GM21619 (cell line): ENCODE measurements at regions not wholly inside any gene's neighbourhood (a gene's known extent, or its start where the extent isn't known, plus 50 kb on each side); places are given as distances from the start of the nearest gene placed in this dataset.

Source experiments
- ATAC-seq: cut with Tn5 transposase; IDR thresholded peaks from one replicate; pipeline ENCODE4 v1.9.1; 2021; ENCODE audit not compliant: unreplicated experiment

DNA sequence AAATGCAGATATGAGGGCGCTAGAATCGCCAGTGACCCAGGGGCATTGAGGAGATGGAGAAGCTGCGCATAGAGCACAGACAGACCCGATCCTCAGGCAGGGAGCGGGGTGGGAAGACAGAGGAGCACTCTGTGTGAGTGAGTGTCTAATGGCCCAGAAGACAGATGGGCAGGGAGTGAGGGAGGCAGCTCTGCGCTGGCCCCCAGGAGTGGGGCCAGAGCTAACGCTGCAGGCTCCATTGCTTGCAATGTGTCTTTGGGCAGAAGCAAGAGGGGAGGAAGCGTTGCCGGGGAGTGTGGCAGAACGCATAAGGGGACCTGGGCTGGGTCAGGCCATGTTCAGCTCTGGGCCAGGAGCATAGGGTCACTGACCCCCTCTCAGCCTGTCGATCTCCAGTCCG, 207.0 kb downstream of the TBXT start:
- no peak for ATAC-seq

DNA sequence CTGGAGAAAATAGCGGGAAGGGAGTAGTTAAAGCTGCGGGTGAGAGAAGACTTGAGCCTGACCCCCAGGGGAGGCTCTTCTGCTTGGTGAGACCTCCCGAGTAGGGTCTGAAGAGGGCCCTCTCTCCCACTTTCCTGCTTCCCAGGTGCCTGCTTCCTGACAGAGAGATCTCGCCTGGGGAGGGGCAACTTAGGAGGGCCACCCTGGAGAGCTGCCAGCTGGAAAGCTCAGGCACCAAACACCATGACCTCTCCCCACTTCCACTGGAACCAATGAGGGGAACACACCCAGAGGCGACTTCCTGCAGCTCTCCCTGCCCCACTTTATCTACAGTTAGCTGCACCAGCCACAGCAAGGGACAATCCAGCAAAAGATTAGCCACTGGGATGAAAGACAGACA, 208.0 kb downstream of the TBXT start:
- no peak for ATAC-seq

DNA sequence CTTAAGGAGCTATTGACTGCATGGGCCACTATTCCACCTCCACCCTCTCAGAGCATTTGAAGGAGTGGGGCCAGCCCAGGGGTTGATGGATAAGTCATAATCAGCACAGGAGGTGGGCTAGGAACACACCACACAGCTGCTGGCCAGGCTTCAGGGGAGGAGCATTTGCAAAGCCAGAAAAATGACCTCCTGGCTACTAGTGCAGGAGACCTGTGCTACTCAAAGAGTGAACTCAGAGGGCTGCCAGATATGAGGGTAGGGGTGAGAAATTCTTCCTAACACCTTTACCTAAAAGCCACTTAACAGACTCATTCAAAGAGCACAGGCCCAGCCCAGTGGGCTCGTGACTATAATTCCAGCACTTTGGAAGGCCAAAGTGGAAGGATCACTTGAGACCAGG, 210.8 kb downstream of the TBXT start:
- ATAC-seq, result no peak

DNA sequence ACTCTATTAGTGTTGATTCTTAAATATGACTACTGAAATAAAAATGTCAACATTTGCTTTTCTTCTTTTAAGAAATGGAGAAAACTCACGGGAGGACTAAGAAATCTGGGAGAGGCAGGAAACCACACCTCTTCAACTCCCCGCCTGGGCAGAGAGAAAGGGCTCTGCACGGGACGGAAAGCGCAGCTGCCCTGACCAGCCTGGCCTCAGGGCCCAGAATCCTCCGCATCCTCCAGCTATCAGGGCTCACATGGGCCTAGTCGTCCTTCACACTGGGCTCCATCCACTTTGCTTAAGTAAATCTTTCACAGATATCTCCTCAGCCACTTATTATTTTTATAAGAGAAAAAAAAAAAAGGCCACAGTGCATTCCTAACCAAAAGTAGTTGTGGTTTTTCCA, 215.1 kb downstream of the TBXT start:
- ATAC-seq, result no peak

DNA sequence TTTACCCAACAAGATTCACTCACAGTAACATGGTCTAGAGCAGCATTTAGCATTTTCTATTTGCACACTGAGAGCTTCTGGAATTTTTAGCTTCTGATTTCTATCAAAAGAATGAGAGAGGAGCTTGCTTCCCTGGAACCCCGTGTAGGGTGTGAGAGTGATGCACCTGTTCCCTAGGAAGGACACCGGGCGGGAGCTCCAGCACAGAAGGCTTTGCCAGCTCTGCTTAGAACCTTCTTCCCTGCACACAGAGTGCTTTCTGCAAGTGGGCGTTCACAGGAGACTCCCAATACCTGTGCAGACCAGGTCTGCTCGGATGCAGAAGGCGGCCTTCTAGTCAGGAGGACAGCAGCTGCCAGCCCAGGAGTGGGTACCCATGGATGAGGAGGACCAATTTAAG, 217.3 kb downstream of the TBXT start:
- no peak for ATAC-seq

DNA sequence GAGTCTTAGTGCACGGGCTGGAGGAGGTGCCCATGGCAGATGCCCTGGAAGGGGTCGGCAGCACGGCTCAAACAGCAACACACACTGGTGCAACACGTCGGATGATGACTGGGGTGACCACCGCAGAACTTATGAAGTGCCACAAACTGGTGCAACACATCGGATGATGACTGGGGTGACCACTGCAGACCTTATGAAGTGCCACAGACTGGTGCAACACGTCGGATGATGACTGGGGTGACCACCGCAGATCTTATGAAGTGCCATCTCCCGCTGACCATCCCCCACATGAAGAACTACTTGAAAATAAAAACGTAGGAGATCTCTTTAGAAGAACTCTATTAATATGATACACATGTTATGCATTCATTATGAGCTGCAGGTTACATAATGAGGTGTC, 218.3 kb downstream of the TBXT start:
- ATAC-seq, result no peak

DNA sequence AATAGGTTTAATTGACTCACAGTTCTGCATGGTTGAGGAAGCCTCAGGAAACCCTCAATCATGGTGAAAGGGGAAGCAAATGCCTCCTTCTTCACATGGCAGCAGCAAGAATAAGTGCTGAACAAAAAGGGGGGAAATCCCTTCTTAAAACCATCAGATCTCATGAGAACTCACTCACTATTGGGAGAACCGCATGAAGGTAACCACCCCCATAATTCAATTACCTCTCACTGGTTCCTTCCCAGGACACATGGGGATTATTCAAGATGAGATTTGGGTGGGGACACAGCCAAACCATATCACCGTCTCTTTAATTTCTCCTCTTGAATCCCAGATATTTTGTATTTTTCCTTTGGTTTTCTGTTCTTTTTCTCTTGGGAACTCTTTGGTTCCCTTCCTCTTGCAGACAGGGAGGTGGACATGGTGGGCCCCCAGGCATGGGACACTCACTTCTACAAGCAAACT, 223.6 kb downstream of the TBXT start:
- no peak for ATAC-seq

DNA sequence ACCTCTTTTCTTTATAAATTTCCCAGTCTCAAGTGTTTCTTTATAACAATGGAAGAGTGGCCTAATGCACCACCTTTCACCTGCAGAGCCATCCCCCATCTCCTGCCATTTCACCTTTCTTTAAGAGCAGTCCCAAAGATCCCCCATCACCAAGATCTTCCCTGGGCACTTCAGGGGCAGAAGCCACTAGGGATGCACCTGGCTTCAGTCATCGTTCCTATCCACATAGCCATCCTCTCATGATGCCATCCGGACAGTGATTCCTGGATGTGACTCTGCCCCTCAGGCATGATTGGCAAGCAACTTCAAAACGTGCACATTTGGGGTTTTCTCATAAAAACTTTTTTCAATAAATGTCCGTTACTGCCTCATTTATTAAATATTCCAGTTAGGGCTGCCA, 225.9 kb downstream of the TBXT start:
- ATAC-seq, result no peak

DNA sequence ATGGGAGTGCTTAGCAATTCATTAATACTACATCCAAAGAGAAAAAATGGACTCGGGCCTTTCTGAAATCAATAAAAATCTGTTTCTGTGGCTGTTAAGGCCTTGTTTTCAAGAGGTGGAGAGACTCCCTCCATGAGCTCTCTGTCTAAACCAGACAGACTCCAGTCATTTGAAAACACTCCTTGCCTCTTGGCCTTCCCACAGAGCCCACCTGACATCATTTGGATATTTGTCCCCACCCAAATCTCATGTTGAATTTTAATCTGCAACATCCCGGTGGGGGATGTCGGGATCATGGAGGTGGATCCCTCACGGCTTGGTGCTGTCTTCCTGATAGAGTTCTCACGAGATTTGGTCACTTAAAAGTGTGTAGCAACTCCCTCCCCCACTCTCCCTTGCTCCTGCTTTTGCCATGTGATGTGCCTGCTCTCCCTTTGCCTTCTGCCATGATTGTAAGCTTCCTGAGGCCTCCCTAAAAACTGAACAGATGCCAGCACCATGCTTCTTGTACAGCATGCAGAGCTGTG, 226.3 kb downstream of the TBXT start:
- ATAC-seq, result no peak

DNA sequence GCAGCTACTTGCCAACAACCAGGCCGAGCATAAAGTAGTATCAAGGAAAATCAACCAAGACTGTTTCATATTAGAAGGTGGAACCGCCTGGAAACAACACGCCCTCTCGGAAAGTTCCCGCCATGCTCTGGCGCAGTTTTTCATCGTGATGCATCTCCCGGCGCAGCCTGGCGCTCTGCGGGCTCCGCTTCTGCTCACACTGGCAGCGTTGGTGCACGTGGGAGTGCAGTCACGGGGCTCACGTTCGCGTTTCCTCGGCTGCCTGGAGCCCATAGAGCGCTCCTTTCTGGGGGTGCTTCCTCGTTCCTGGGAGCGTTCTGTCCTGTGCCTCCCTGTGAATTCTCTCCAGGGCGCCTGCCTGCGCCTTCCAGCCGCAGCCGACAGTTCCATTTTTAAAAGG, 227.3 kb downstream of the TBXT start:
- no peak for ATAC-seq

DNA sequence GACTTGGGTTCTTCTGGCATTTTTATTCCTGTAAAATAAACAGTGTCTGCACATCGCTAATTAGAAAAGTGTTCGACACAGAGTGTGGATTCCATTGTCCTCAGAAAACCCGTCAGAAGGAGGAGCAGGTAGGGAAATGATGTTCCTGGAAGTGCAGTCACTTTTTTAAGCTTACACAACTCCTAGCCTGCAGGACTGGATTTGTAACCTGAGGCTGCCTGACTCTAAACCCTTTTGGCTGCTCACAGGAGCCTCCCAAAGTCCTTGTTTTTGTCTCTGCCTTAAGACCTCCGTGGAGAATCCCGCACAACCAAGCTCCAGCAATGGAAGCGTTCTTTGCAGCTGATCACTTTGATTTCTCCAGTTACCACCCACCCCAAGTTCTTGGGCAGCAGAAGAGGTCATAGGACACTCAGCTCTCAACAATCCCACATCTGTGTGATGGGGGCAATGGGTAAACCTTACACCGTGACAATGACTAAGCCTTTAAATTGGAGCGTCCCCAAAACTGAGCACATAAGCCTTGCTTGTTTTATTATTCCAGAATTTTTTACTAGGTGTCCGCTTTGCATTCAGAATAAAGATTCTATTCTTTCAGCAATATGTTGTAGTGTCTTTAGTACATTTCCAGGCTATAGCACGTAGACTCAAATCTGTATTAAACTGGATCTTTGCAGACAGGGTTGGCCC, 227.9 kb downstream of the TBXT start:
- no peak for ATAC-seq

DNA sequence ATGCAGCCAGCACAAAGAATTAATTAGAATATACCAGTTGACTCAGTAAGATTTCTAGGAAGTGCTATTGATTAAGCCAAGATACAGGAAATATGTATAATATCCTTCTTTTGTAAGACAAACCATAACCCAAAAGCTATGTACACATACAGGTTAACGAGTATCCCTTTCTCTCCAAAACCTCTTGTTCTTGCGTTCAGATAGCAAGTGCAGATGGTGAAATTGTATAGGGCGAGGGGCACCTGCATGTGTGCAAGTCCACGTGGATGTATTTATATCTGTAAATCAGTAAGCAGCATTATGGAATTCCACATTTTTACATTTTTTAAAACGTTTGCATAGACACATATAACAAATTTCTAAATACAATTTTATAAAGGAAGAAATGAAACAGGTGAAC, 228.6 kb downstream of the TBXT start:
- ATAC-seq, result no peak

DNA sequence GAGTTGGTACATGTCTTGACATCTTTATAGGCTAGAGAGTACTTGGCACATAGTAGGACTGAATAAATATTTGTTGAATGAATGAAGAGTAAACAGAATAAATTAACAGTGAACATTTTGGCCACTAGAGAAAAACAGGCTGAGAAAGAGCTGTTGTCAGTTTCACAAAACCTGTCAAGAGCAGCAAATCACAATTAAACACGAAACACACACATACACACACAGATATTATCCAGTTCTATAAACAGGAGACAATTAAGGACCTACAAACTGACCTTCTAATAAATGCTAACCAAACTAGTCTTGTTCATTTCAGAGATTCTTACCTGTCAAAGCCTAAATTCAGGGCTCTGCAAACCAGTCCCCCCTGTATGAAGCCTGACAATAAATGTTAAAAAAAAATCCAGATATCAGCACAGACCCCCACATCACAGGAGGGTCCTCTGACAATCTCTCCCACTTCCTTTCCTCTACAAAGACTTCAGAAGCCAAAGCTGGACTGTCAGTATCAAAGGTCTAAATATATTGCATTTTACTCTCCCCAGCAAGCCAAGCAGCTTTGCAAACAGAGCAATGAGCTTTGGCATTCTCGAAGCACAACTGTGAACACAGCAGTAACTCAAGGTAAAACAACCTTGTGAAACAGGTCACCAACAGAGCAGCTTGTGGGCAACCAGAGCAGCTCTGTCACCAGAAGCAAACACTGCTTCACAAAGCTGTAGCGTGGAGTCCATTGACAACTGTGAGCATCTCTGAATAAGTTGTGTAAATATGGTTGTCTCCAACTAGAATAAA, 229.9 kb downstream of the TBXT start:
- ATAC-seq, result no peak

DNA sequence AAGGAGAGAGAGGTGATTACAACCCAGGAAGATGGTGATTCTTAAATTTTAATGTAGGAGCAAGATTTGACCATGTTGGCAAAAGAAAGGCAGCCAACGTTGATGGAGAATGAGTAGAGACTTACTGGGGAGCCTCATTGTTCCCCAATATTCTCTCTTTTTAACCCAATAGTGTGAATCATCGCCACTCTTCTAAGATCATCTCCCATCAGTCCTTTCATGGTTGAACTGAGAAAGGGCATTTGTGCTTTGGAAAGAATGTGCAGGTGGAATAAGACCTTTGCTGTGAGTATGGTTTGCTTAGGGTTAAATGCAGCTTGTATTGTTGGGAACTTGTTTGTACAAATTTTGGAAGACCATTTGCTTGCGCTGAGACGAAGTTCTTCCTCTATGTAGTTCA, 231.0 kb downstream of the TBXT start:
- ATAC-seq, result no peak

DNA sequence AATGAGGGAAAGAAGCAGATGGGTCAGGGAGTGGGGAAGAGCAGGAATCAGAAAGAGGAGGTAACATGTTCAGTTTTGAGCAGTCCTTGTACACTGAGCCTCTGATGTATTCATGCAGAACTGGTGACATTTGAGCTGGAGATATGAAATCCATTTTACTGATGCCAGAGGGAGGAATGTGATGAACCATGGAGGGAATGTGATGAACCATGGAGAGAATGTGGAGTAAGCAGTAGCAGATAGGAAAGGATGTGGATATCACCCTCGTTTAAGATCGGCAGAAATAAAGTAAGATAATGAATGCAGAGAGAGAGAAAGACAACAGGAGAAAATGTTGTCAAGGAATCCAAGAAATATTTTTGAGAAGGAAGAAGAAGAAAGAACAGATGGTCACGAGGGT, 231.6 kb downstream of the TBXT start:
- no peak for ATAC-seq

DNA sequence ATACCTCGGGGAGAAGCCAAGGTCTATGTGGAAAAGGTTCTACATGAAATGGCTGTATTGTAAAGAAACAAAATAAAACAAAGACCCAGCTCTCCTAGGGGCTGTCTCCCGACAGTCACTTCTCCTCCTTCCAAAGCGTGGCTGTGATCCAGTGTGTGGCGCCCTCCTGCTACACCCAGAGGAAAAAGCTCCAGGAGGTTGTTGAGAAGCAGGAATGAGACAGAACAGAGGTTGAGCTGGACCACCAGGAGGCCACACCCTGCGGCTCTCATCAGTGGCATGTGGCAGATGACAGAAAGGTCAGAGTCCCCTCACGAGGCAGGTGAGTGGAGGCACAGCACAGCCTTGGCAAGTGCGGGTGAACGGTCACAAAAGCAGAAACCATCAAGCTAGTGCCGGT, 236.0 kb downstream of the TBXT start:
- ATAC-seq, result no peak

DNA sequence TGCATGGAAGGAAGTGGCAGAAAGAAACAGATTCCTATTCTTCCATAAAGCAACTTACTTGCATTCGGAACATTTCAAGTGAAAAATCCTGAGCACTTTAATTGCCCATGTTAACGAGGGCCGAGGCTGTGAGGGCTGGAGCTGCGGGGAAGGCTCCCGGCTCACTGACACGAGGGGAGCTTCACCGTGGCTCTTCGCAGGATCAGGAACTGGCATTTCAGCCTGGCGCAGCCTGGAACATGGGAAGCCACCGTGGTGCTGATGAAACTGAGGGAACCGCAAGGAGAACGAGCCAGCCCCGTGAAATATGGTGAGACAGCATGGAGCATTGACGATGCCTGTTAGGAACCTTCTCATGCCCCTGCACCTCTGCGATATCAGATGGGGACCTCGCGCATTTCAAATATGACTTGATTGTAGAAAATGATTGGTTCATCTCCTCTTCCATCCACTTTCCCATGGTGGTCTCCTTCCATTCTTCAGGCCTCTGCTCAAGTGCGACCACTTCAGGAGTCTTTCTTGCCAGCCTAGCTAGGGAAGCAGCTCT, 236.9 kb downstream of the TBXT start:
- ATAC-seq, result no peak

DNA sequence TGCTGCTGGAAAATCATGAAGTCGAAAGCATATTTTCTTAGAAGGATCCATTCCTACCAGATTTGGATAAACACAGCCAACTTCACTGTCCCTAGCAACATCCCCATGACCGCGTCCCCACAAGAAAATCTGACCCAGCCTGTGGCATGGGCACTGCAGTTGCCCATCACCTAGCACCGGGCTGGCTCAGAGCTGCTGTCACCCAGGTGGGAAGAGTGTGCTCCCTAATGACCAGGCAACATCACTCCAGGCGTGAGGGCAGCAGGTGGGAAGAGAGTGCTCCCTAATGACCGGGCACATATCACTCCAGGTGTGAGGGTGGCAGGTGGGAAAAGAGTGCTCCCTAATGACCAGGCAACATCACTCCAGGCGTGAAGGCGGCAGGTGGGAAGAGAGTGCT, 238.0 kb downstream of the TBXT start:
- ATAC-seq, result no peak

DNA sequence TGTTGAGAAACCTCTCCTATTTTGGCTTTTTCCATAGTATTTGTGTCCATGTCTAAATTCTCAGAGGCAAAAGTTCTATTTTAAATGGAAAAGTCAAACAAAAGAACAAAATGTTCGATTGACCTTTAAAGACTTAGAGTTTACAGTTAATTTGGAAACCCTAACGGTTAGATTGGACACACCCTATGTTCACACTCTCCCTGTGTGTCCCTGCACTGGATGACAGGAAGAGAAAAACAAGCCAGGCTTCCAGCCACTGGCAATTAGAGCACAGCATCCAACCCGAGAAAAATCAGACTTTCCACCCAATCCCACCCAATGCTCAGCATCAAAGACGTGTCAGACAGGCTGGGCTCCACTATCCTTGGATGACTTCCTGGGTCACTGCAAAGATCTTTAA, 241.3 kb downstream of the TBXT start:
- ATAC-seq, result no peak

DNA sequence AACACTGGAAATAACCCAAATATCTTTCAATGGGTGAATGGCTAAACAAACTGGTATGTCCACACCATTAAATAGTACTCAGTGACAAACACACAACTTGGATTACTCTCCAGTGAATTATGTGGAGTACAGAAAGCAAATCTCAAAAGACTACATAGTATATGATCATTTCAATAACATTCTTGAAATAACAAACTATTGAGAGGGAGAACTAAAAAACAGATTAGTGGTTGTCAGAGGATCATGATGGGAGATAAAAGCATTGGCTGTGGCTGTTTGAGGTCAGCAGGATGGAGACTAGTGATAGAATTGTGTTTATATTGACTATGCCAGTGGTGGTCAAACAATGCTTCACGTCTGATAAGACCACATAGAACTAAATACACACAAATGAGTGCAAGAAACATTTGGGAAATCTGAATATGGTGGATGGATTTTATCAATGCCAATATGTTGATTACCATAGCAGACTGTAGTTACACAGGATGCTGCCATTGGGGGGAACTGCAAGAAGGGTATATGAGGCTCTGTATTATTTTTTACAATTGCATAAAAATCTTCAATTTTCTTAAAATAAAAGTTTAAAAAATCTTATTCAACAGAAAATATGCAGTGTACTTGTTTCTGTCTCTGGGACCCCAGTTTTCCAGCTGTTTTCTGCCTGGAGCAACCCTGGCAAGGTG, 242.0 kb downstream of the TBXT start:
- ATAC-seq, result no peak

DNA sequence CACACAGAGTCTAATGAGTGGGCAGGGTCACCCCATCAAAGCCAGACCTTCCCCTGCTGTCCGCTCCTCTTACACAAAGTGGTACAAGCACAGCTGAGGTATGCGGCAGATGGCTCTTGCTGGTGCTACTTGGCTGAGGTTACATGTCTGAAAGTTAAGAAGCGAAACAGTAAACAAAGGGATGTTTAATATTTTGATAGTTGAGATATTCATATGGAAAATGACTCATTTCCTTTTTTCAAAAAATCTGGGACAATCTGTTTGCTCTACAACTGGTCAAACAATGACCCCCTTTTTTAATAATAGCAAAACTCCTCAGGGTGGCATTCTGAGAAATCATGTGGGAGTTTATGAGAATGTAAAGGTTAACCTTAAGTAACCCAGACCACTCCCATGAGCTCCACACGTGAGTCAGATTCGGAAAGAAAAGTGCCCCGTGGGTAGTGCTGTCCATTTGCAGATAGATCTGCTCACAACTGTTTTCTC, 245.3 kb downstream of the TBXT start:
- no peak for ATAC-seq
